ENCODE measurements at regions not wholly inside any gene's neighbourhood (a gene's known extent, or its start where the extent isn't known, plus 50 kb on each side); places are given as distances from the start of the nearest gene placed in this dataset.

DNA sequence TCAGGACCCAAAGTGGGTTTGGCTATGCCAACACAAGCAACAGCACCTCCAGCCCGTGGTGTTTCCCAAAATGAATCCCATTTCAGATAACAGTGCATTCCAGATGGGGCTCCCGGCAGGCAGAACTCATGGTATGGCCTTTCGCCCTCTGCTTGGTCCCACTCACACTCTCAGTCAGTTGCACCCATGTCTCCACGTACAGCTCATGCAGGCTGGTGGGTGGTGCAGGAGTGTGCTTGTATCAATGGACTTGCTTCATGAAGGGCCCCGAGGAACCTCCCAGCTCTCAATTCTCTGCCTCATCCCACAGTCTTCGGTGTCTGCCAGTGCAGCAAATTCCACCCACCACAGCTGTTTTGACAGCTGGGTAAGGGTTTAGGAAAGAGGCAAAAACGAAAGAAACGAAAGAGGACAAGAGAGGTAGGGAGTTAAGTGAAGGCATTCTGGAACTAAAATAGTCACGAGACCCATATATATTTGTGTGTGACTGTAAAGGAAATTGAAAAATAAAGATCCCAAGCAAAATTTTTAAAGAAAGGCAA lies 278.1 kb downstream of the DCDC2C start:
- TF ChIP-seq CTCF (IDR thresholded peaks at IDR 0.05; ENCODE audit: insufficient read depth, low read depth, low read length, missing control alignments): no peak
- H3K4me3 ChIP-seq (ENCODE audit: low read length): no peak overlapping the region
- no peak for DNase-seq (ENCODE audit: low read depth)

DNA sequence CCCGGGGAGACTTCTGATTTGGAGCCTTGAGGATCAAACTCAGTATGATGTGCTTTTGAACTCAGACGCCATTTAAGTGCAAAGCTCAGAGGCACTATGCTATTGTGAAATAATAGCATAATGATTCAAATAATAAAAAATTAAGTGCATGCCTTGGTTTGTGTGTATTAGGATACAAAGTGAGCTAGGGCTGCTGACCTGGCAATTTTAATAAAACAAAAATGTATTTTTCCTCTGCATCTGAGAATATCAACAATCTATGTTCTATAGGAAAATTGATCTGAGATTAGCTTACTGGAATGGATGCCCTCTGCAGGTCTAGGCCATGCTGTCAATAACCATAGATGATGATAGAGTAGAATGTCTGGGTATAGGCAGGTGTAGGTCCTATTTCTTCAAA lies 278.8 kb downstream of the DCDC2C start:
- no peak overlapping the region for H3K4me3 ChIP-seq (ENCODE audit: low read length)
- TF ChIP-seq CTCF (IDR thresholded peaks at IDR 0.05; ENCODE audit: insufficient read depth, low read depth, low read length, missing control alignments): no peak
- no peak for DNase-seq (ENCODE audit: low read depth)

DNA sequence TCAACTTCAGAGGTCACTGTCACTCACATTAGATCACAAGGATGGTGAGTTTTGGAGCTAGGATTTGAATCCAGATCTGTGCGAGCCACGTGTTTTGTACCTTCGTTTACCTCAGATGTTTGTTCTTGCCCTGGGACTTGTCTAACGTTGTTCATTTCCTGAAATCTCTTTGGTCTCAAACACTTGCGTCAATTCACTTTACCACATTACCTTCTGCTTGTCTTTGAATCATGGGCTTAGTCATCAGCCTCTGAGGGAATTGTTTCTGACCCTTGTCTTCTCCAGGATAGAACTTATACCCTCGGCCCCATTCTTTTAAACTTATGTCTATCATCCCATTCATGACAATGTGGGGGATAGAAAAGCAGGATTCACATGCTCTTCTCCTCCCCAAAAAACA lies 282.7 kb downstream of the DCDC2C start:
- TF ChIP-seq CTCF (IDR thresholded peaks at IDR 0.05; ENCODE audit: insufficient read depth, low read depth, low read length, missing control alignments): no peak
- DNase-seq (ENCODE audit: low read depth): peak; percentile 21
- no peak overlapping the region for H3K4me3 ChIP-seq (ENCODE audit: low read length)

GRCh38 chr2:3986530-3987258 lies 283.3 kb downstream of the DCDC2C start:
- no peak for TF ChIP-seq CTCF (IDR thresholded peaks at IDR 0.05; ENCODE audit: insufficient read depth, low read depth, low read length, missing control alignments)
- no peak for DNase-seq (ENCODE audit: low read depth)

GRCh38 chr2:4002841-4003403 lies 299.5 kb downstream of the DCDC2C start:
- H3K4me3 ChIP-seq (ENCODE audit: low read length): no peak overlapping the region
- no peak for TF ChIP-seq CTCF (IDR thresholded peaks at IDR 0.05; ENCODE audit: insufficient read depth, low read depth, low read length, missing control alignments)
- no peak for DNase-seq (ENCODE audit: low read depth)

More at GRCh38 chr2:3986530-3987258, 283.3 kb downstream of the DCDC2C start:
- H3K4me3 ChIP-seq (ENCODE audit: low read length): no peak overlapping the region

DNA sequence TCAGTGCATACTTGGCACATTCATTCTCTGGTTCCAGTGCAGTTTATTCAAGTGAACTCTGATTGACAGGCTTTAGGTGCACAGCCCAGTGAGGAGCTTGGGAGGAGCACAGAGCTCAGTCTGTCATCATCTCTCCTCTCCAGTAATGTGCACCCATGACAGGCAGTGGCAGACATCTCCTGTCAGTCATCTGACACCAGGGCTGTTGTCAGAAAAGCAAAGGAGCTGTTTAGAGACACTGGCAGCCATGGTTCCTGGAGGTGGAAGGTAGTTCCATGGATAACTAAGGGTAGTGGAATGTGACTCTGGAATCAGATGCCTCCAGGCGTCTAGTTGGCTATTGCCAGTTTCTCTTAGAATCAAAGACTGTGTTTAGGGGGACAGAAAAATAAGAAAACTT lies 308.8 kb downstream of the DCDC2C start:
- H3K4me3 ChIP-seq (ENCODE audit: low read length): no peak overlapping the region
- no peak for DNase-seq (ENCODE audit: low read depth)
- TF ChIP-seq CTCF (IDR thresholded peaks at IDR 0.05; ENCODE audit: insufficient read depth, low read depth, low read length, missing control alignments): no peak

All from epithelial cell of esophagus (primary cell).